ENCODE measurements at regions not wholly inside any gene's neighbourhood (a gene's known extent, or its start where the extent isn't known, plus 50 kb on each side); places are given as distances from the start of the nearest gene placed in this dataset.

DNA sequence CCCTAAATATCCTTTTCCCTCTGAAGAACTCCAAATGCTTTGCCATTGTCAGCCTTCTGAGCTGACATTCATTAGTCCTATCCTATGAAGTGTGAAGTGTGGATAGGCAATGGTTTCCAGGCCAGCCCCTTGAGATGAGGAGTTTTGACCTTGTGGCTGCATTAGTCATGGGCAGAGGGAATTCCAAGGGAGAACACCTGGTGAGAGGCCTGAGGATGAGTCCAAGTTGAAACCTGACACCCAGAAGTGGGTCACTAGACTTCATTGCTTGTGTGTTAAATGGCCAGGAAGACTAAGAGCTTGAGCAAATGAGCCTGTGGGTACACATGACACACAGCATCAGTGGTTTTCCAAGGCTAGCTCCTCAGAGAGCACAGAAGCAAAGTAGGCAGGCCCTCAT is 260.8 kb downstream of the SKAP2 start:
- no peak for DNase-seq (ENCODE audit: low read depth)

DNA sequence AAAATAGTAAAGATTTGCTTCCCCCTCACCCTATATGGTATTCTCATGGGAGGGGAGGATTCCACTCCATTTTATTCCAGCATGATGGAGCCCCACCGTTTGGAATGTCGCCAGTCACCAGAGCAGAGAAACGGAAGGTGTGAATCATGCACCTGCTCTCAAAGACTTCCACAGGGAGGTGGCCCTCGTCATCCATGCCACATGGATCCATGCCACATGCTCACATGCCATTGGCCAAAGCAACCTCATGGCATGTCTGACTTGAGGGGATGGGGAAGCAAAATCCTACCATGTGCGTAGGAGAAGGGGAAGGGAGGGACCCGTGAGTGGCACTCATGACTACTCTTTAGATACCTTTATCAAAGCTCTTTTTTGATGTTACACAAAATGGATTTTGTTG is 256.0 kb downstream of the SKAP2 start:
- DNase-seq (ENCODE audit: low read depth) = no peak

DNA sequence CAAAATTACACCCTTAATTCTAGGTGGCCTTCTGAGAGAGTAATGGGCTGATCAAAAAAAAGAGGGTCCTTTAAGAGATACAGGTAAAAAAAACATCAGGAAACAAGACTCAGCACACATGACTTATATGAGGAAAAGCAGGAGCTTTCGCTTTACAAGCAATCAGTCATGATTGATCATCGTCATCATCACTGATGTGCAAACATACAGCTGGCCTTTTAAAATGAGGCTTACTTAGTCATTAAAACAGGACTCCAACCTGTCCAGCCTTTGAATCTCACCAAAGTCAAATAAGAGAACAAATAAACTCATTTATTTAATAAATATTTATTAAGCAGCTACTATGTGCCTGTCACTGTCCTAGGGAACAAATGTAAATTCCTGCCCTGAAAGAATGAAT is 255.3 kb downstream of the SKAP2 start:
- DNase-seq (ENCODE audit: low read depth) = no peak

DNA sequence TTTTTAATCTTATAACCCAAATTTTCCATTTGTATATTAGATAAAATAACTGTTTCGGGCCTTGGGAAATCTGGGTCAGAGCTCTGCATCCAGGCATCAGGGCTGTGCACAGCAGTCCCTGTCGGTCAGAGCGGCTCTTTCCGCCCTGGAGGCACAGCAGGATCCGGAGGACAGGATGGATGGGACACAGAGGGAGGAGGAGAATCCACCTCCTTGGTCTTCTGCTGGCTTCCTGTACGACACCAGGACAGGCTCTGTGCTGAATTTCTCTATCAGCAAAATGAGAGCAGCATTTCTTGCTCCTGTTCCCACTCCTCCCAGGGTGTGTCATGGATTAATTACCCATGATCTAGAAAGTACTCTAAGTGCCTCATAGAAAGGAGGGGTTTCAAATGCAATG is 254.9 kb downstream of the SKAP2 start:
- DNase-seq (ENCODE audit: low read depth) = no peak

DNA sequence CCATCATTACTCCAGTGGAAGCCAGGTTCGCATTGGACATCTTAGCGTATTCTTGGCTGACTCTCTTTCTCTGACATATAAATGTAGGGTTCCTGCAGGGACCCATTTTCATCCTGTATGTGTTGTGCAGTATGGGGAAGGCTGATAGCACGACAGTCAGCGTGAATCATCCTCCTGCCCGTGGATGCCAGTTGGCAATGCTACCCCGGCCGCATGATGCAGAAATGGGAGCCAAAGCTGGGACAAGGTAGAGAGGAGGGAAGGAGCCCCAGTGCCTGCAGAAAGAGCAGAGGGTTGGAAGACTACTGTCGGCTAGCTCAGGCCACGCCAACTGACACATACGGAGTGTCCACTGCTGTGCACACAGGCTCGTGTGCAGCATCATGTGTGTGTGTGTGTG is 251.6 kb downstream of the SKAP2 start:
- no peak for DNase-seq (ENCODE audit: low read depth)

DNA sequence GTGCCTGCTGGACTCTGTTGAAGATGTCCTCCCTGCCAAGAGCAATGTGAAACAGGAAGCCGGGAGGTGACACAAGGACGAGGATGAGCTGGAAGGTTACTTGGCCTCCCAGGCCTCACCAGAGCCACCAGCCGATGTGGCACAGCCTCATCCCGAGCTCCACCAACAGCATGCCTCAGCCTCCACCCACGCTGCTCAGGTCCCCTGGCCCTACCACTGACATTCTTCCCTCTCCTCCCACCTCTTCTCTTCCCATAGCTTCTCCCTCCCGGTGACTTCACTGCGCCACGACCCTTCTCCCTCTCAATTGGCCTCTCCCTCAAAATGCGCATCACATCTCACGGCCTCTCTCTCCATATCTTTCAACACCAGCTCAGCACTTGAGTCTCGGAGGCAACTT is 249.9 kb downstream of the SKAP2 start:
- no peak for DNase-seq (ENCODE audit: low read depth)

DNA sequence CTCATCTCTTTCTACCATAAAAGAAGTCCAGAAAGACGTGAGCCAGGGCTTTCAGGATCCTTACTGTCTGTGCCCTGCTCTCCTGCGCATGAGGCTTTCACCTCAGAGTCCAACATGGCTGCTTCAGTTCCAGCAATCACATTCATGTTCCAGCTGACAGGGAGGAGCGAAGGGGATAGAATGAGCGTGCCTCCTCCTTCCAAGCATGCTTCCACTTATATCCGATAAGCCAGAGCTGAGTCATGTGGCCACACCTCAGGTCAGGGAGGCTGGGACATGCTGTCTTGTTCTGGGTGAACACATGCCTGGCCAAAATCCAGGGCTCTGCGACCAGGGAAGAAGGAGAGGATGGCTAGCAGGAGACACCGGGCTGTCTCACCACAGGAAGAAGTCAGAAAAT is 248.2 kb downstream of the SKAP2 start:
- DNase-seq (ENCODE audit: low read depth) = no peak

DNA sequence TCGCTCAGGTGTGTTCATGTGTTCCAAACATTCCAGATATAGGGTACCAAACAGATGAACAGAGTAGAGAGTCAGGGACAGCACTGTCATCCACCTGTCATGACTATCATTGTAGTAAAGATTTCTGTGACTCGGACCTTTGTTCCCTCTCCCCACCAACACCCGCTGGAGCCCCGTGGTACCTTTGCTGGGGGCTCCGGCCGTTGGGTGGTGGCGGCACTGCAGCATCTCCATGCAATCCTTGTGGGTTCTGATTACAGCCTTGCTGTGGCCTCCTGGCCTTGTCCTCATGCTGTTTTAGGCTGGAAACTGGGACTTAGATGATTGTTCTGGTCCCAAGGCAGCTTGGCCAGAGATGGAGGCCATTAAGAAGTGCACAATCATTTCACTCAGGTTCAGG is 247.3 kb downstream of the SKAP2 start:
- DNase-seq (ENCODE audit: low read depth) = no peak
